ENCODE measurements at regions not wholly inside any gene's neighbourhood (a gene's known extent, or its start where the extent isn't known, plus 50 kb on each side); places are given as distances from the start of the nearest gene placed in this dataset.
"Not testable (repeated sequence)": the region's sequence is repeated elsewhere in the genome, so short reads cannot be mapped to it uniquely, and the experiment has no call there.

DNA sequence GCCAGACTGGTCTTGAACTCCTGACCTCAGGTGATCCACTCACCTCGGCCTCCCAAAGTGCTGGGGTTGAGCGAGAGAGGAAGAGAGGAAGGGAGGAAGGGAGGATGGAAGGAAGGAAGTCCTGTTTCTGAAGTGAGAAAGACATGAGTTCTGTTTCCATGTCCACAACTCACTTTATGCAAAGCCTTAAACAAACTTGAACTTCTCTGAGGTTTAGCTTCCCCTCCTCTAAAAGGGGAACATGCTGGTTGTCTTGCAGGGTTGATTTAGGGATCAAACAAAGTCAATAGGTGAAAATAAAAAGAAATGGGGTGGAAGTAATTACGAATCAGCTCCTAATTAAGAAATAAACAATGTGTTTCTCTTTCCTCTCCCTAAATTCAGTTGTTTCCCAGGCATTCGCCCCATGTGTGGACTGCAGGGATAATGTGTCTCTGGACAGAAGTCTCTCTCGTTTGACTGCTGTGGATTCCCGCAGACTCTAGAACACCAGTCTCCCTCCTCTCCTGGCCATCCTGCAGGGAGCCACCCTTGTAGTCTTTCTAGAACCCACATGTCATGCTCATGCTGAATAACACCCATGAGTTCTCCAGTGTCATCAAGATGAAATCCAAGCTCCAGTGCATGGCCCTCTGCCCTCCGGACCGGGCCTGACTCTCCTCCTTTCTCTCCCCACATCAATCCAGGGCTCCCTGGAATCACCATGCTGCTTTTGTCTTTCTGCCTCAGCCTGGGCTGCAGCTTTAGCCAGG, 229.3 kb upstream of the TRIB2 start:
- H3K36me3 ChIP-seq (ENCODE audit: insufficient read depth, low read length) = no peaks in the 10 kb centered on the region
- peaks cover 2% of the 10 kb centered on the region; the same call in 1 of the 2 replicates for H3K9me3 ChIP-seq (ENCODE audit: control insufficient read depth, insufficient read depth, low read length)
- no peak overlapping the region for H3K9ac ChIP-seq (ENCODE audit: low read depth, low read length)
- H3K4me1 ChIP-seq (ENCODE audit: insufficient read depth, low read length) = peaks cover 9% of the 10 kb centered on the region

DNA sequence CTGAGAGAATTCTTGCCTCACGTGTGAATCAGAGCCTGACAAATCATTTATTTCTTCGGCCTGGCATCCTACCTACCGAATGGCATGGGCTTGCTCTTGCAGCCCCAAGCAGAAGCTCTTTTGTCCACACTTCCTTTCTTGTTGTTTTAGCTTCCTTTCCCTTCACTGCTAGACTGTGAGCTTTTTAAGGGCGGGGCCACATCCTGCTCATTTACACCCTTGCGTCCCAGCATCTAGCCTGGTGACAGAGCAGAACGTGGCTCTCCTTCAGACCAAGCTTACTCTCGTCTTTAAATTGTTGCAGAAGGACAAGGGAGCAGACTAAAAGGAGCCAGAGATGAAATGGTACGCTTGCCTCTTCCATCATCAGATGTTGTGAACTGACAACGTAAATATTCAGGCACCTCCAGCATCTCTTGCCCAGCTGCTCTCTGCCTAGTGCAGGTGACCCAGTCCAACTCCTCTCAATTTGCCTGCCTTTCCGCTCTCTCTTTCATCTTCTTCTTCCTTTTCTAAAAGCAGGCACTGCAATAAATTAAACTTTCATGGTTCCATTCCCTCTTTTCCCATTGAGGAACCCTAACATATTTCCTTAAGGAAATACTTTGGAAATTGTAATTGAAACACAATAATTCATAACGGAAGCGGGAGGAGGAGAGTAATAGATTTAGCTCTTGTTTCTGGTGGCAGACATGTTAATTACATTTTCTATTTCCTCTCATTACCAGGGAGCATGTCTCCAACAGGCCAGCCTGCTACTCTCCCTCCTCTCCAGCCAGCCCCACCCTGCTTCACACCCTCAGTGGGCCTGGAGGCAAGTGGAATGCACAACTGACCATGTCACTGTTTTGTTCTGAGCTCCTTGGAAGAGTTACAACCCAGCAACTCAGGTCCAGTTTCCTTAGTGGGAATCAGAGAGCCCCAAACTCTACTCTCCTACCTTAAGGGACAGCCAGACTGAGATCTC, 228.1 kb upstream of the TRIB2 start:
- H3K9me3 ChIP-seq (ENCODE audit: control insufficient read depth, insufficient read depth, low read length) = peaks cover 2% of the 10 kb centered on the region; the same call in 1 of the 2 replicates
- H3K9ac ChIP-seq (ENCODE audit: low read depth, low read length) = no peak overlapping the region
- no peaks in the 10 kb centered on the region for H3K36me3 ChIP-seq (ENCODE audit: insufficient read depth, low read length)

DNA sequence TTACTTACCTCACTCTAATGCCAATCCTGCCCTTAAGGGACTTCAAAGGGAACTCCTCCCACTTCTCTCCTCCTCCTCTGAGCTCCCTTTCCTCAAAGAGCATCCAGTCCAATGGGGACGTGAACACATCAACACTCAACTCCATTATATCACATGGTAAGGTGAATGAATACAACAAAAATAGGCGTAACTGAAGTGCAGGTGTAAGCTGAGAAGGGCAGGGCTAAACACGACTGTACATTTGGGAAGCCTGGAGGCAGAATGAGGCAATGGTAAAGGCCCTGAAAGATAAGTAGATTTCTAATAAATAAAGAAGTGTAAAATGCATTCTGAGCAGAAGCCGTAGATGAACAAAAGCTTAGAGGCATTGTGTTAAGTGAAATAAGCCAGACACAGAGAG, 226.1 kb upstream of the TRIB2 start:
- peaks cover 9% of the 10 kb centered on the region for H3K4me1 ChIP-seq (ENCODE audit: insufficient read depth, low read length)
- H3K36me3 ChIP-seq (ENCODE audit: insufficient read depth, low read length) = no peaks in the 10 kb centered on the region
- H3K9me3 ChIP-seq (ENCODE audit: control insufficient read depth, insufficient read depth, low read length) = no peaks in the 10 kb centered on the region; the same call in 1 of the 2 replicates
- H3K9ac ChIP-seq (ENCODE audit: low read depth, low read length) = no peak overlapping the region

More for the DNA sequence above, 228.1 kb upstream of the TRIB2 start:
- H3K4me1 ChIP-seq (ENCODE audit: insufficient read depth, low read length) = peaks cover 9% of the 10 kb centered on the region

DNA sequence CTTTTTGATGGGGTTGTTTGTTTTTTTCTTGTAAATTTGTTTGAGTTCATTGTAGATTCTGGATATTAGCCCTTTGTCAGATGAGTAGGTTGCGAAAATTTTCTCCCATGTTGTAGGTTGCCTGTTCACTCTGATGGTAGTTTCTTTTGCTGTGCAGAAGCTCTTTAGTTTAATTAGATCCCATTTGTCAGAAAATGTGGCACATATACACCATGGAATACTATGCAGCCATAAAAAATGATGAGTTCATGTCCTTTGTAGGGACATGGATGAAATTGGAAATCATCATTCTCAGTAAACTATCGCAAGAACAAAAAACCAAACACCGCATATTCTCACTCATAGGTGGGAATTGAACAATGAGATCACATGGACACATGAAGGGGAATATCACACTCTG, 224.4 kb upstream of the TRIB2 start:
- H3K4me1 ChIP-seq (ENCODE audit: insufficient read depth, low read length); H3K9ac ChIP-seq (ENCODE audit: low read depth, low read length); H3K36me3 ChIP-seq (ENCODE audit: insufficient read depth, low read length); H3K9me3 ChIP-seq (ENCODE audit: control insufficient read depth, insufficient read depth, low read length): not testable (repeated sequence)

DNA sequence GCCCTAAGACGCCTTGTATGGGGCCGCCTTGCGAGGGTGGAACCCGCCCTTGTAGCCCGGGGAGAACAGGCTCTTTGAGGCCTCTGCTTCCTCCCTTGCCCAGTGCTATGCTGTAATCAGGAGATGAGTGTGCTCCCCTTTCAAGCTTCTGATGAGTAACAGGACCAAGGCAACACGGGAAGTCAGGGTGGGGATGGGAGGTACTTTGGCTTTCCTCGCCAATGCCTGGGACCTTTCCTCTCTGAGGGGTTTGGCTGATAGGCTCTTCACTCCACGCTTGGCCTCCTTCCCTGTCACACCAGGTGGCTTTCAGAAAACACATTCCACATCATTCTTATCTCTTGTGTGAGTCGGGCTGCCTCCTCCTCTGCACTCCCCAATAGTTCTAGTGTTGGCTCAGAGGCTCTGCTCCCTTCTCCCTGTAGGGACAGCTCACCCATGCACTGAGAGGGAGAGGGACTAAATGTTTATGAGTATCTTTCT, 223.7 kb upstream of the TRIB2 start:
- no peaks in the 10 kb centered on the region for H3K36me3 ChIP-seq (ENCODE audit: insufficient read depth, low read length)
- no peaks in the 10 kb centered on the region for H3K4me1 ChIP-seq (ENCODE audit: insufficient read depth, low read length)
- no peak overlapping the region for H3K9ac ChIP-seq (ENCODE audit: low read depth, low read length)
- no peaks in the 10 kb centered on the region; the same call in 1 of the 2 replicates for H3K9me3 ChIP-seq (ENCODE audit: control insufficient read depth, insufficient read depth, low read length)

DNA sequence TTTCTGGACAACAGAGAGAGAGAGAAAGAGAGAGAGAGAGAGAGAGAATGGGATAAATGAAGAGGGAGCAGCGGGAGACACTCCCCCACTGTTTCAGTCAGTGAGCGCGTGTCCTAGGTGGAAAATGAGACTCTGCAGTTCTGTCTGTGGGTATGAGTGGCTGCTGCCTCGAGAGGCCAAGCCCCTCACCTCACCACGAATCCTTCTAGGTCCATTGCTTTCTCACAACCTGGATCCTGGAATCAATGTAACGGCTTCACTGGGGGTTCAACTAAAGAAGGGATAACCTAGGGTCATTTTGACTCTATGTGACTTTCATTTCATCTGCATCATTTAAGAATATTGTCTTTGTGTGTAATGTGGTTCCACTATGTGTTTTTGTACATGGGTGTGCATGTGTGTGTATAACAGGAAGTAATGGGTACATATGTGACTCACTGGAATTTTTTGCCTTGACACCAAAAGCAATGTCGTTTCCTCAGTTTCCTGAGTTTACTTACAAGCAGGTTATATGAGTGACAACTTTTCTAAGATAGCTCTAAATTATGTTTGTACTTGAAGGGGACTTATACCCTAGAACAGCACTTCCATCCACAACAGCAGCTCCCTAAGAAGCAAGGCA, 221.4 kb upstream of the TRIB2 start:
- Histone ChIP-seq H3K36me3 (ENCODE audit: insufficient read depth, low read length) (no peaks in the 10 kb centered on the region), H3K9ac (ENCODE audit: low read depth, low read length) (no peak overlapping the region), H3K4me1 (ENCODE audit: insufficient read depth, low read length) (no peaks in the 10 kb centered on the region; the same call in 1 of the 2 replicates), H3K9me3 (ENCODE audit: control insufficient read depth, insufficient read depth, low read length) (no peaks in the 10 kb centered on the region; the same call in 1 of the 2 replicates)

DNA sequence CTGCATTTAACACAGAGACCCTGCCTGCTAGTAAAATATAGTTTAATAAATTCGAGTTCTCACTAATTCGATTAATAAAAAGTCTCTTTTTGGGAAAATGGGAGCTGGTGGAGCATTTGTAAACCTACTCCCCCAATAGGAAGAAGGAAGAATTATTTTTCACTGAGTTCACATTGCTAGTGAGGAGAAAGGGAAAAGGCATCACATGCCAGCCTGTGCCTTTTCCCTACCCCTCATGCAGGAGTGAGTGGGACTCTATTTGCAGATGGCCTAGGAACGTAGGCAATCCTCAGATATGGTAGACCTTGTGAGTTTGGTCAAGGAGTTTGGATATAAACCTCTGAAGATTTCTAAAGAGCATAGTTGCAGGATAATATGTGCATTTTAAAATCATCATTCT, 218.4 kb upstream of the TRIB2 start:
- no peaks in the 10 kb centered on the region; the same call in 1 of the 2 replicates for H3K4me1 ChIP-seq (ENCODE audit: insufficient read depth, low read length)
- H3K9me3 ChIP-seq (ENCODE audit: control insufficient read depth, insufficient read depth, low read length) = no peaks in the 10 kb centered on the region
- no peak overlapping the region for H3K9ac ChIP-seq (ENCODE audit: low read depth, low read length)
- H3K36me3 ChIP-seq (ENCODE audit: insufficient read depth, low read length) = no peaks in the 10 kb centered on the region

DNA sequence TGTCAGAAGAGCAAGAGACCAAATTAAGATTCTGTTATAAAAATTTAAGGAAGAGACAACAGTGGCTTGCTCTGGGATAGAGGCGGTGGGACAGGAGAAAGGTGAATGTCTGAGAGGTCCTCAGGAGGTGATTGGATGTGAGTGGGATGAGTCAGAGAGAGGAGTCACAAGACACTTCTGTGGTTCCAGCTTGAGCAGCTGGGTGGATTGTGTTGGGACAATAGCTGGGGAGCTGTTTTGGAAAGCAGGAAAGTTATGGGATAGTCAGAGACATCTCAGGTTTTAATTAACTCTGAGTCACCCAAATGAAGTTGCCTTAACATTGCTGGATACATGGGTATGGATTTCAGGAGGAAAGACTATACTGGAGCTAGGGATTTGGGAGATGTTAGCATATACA, 218.0 kb upstream of the TRIB2 start:
- Histone ChIP-seq H3K9me3 (ENCODE audit: control insufficient read depth, insufficient read depth, low read length) (no peaks in the 10 kb centered on the region), H3K36me3 (ENCODE audit: insufficient read depth, low read length) (no peaks in the 10 kb centered on the region), H3K9ac (ENCODE audit: low read depth, low read length) (no peak overlapping the region), H3K4me1 (ENCODE audit: insufficient read depth, low read length) (no peaks in the 10 kb centered on the region; the same call in 1 of the 2 replicates)

DNA sequence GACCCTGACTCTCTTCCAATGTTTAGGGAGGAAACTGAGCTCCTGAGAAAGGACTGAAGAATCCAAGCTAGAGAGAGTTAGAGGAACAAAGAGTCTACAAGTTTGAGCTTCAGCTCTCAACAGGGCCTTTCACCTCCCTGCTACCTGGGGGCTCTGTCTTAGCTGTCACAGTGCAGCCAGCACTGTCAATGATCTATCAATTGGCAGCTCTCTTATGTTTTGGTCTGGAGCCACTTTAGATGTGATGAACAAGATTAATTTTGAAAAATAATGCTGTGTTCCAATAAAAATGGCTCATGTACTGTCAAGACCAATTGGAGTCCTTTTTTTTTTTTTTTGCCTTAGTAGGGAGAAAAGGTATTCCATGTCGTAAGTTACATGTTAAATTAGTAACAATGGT, 215.8 kb upstream of the TRIB2 start:
- Histone ChIP-seq H3K9ac (ENCODE audit: low read depth, low read length) (no peak overlapping the region), H3K9me3 (ENCODE audit: control insufficient read depth, insufficient read depth, low read length) (no peaks in the 10 kb centered on the region), H3K36me3 (ENCODE audit: insufficient read depth, low read length) (no peaks in the 10 kb centered on the region), H3K4me1 (ENCODE audit: insufficient read depth, low read length) (no peaks in the 10 kb centered on the region; the same call in none of the 2 replicates)

DNA sequence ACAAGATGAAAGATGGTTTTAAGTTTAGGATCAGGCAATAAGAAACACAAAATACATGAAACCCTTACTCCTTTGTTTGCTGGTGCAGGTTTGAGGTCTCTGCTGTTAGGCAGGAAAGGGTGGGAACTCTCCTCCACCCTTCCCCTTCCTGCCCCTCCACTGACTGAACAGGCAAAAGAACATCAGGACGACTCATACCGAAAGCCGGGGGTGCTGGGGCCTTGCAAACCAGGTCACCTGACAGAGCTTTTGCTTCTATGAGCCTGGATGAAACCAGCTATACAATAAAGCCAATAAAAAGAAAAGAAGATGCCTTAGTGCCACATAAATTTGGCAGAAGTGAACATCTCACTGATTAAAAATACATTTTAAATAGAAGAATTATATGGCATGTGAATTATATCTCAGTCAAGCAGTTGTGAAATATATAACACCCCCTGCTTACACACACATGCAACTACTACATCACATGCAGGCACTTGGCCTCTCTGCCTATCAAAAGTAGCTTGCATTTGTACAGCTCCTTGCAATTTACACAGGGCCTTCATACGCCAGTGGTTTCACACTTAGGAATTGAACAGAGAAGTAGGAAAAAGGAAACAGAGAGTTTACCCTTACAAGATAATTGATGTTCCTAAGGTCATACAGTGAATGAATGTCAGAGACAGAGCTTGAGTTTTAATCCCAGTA, 215.1 kb upstream of the TRIB2 start:
- Histone ChIP-seq H3K36me3 (ENCODE audit: insufficient read depth, low read length) (no peaks in the 10 kb centered on the region), H3K9me3 (ENCODE audit: control insufficient read depth, insufficient read depth, low read length) (no peaks in the 10 kb centered on the region), H3K4me1 (ENCODE audit: insufficient read depth, low read length) (no peaks in the 10 kb centered on the region; the same call in none of the 2 replicates), H3K9ac (ENCODE audit: low read depth, low read length) (no peak overlapping the region)

DNA sequence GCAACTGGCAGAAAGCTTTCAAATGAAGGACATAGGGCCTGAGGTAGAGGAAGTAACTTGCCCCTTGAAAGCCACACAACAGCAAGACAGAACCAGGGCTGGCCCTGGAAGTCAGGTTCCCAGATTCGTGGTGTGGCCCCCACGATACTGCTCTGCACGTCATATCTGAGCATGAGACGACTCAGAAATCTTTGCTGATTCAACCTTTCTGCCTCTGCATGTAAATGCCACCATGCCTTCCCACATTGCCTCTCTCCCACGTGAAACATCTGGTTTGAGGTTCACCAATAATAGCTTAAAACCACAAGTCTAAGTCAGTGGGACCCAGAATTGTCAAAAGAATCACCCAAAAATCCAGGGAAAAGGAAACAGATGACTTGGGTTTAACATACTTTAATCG, 214.0 kb upstream of the TRIB2 start:
- no peaks in the 10 kb centered on the region; the same call in none of the 2 replicates for H3K4me1 ChIP-seq (ENCODE audit: insufficient read depth, low read length)
- H3K36me3 ChIP-seq (ENCODE audit: insufficient read depth, low read length) = no peaks in the 10 kb centered on the region
- no peaks in the 10 kb centered on the region for H3K9me3 ChIP-seq (ENCODE audit: control insufficient read depth, insufficient read depth, low read length)
- no peak overlapping the region for H3K9ac ChIP-seq (ENCODE audit: low read depth, low read length)

DNA sequence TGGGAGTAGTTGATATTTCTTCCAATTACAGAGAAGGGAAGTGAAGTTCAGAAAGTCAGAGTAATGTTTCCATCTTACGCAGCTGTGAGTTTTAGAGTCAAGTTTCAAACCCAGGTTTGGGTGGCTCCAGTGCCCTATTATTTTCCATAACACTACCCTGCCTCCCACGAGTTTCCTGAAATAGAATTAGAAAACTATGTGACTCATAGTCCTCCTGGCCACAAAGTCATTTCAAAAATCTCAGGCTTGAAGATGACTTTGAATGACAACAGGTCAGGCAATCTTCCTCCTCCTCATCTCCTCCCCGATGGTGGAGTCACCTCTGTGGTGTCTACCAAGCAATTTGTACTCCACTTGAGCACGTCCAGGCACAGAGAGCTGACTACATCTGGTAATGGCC, 212.3 kb upstream of the TRIB2 start:
- Histone ChIP-seq H3K9me3 (ENCODE audit: control insufficient read depth, insufficient read depth, low read length) (no peaks in the 10 kb centered on the region), H3K4me1 (ENCODE audit: insufficient read depth, low read length) (no peaks in the 10 kb centered on the region; the same call in 1 of the 2 replicates), H3K9ac (ENCODE audit: low read depth, low read length) (no peak overlapping the region), H3K36me3 (ENCODE audit: insufficient read depth, low read length) (no peaks in the 10 kb centered on the region)

DNA sequence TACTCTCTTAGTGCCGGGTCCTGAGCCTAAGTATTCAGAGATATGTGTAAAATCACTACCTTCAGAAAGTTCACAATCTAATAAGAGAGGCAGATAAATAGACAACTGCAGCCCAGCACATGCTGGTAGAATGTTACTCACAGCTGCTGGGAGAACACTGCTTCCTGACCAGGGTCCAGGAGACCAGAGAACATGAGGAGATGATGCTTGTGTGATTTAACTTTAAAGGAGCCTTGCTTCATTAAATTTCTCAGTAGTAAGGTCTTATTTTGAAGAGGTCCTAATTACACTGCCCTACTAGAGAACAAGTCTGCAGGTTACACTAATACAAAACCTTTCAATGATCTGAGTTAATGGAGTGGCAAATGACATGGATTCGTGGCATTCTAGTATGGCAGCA, 209.9 kb upstream of the TRIB2 start:
- Histone ChIP-seq H3K9ac (ENCODE audit: low read depth, low read length) (no peak overlapping the region), H3K4me1 (ENCODE audit: insufficient read depth, low read length) (no peaks in the 10 kb centered on the region; the same call in 1 of the 2 replicates), H3K9me3 (ENCODE audit: control insufficient read depth, insufficient read depth, low read length) (0 out of 2 replicates have a peak, but pooled peaks cover 2% of the 10 kb centered on the region), H3K36me3 (ENCODE audit: insufficient read depth, low read length) (no peaks in the 10 kb centered on the region)
